ENCODE measurements at regions not wholly inside any gene's neighbourhood (a gene's known extent, or its start where the extent isn't known, plus 50 kb on each side); places are given as distances from the start of the nearest gene placed in this dataset.
"Not testable (repeated sequence)": the region's sequence is repeated elsewhere in the genome, so short reads cannot be mapped to it uniquely, and the experiment has no call there.

- H3K27me3 ChIP-seq, result no peaks in the 10 kb centered on the region
- H3K36me3 ChIP-seq, result no peaks in the 10 kb centered on the region
- TF ChIP-seq CTCF (IDR thresholded peaks at IDR 0.05) (no peak), POLR2A (IDR thresholded peaks at IDR 0.05) (no peak)
- whole genome bisulfite sequencing (ENCODE audit: insufficient coverage, low coverage, low lambda C conversion rate, missing lambda C conversion rate), result 87% methylated on average over 10 of the region's 12 CpGs
- ATAC-seq (no peak), DNase-seq (no peak)
- H3K9me3 ChIP-seq, result no peaks in the 10 kb centered on the region
- H3K27ac ChIP-seq, result no peak overlapping the region
- H3K4me1 ChIP-seq, result no peaks in the 10 kb centered on the region
- intact Hi-C loops (cut with DNase I), result no loop called here
- no peak overlapping the region for H3K4me3 ChIP-seq
Observed at GRCh38 chr12:128109636-128110035, 157.3 kb upstream of the TMEM132C start.

DNA sequence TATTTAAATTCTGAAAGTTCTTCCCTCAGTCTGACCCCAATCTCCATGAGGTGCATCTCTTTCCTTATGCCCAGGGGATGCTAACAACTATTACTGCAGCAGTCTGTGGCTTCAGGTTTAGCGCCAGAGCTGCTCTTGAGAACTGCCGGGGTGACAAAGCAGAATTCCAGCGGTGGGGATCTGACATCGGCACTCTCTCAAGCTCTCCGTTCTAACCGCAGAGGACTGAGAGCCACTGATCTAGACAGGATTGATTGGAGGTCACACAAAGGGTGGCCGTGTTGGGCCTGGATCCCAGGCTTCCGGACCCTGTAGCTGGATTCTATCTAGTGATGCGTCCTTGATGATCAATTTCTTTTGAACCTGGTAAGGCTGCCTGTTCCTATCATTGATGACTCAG lies 155.6 kb upstream of the TMEM132C start:
- 73% methylated on average over 3 of the region's 9 CpGs for WGBS (ENCODE audit: insufficient coverage, low coverage, low lambda C conversion rate, missing lambda C conversion rate)

DNA sequence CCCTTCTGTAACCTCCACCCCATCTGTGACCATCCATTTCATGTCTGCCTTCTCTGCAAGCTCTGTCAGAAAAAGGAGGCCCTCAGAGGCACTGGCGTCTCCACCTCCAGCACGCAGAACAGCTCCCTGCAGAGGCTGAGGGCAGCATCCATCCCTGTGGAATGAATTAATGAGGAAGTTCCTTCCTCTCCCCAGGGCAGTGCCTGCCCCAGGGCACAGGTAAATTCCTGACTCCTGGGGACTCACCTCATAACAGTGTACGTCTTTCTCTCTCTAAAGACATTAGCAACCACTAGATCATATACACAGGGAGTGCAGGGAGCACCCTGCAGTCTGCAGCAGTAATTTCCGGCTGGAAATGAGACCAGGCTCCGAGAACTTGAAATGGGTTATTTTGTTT lies 155.0 kb upstream of the TMEM132C start:
- intact Hi-C loops (cut with DNase I), result no loop called here
- ATAC-seq (no peak), DNase-seq (no peak)
- H3K36me3 ChIP-seq, result no peaks in the 10 kb centered on the region
- TF ChIP-seq CTCF (IDR thresholded peaks at IDR 0.05), result no peak
- TF ChIP-seq POLR2A (IDR thresholded peaks at IDR 0.05), result no peak
- no peaks in the 10 kb centered on the region for H3K4me1 ChIP-seq
- no peaks in the 10 kb centered on the region for H3K27me3 ChIP-seq
- H3K9me3 ChIP-seq, result no peaks in the 10 kb centered on the region
- WGBS (ENCODE audit: insufficient coverage, low coverage, low lambda C conversion rate, missing lambda C conversion rate), result 35% methylated on average over 5 of the region's 5 CpGs
- no peak overlapping the region for H3K27ac ChIP-seq
- H3K4me3 ChIP-seq, result no peak overlapping the region

More for the DNA sequence above, 155.6 kb upstream of the TMEM132C start:
- intact Hi-C loops (cut with DNase I), result no loop called here
- ATAC-seq (no peak), DNase-seq (no peak)
- no peak for TF ChIP-seq CTCF (IDR thresholded peaks at IDR 0.05)
- H3K36me3 ChIP-seq, result no peaks in the 10 kb centered on the region
- H3K4me1 ChIP-seq, result no peaks in the 10 kb centered on the region
- H3K27me3 ChIP-seq, result no peaks in the 10 kb centered on the region
- no peak overlapping the region for H3K27ac ChIP-seq
- no peaks in the 10 kb centered on the region for H3K9me3 ChIP-seq
- H3K4me3 ChIP-seq, result no peak overlapping the region

- H3K27ac ChIP-seq; H3K9me3 ChIP-seq; H3K4me1 ChIP-seq; intact Hi-C loops (cut with DNase I); ATAC-seq; DNase-seq; H3K4me3 ChIP-seq; H3K27me3 ChIP-seq; H3K36me3 ChIP-seq: not testable (repeated sequence)
- 83% methylated on average over 3 of the region's 5 CpGs for WGBS (ENCODE audit: insufficient coverage, low coverage, low lambda C conversion rate, missing lambda C conversion rate)
Observed at GRCh38 chr12:128113250-128113649, 153.7 kb upstream of the TMEM132C start.

- H3K9me3 ChIP-seq, result no peaks in the 10 kb centered on the region
- TF ChIP-seq POLR2A (IDR thresholded peaks at IDR 0.05), result no peak
- no peak for TF ChIP-seq CTCF (IDR thresholded peaks at IDR 0.05)
- WGBS (ENCODE audit: insufficient coverage, low coverage, low lambda C conversion rate, missing lambda C conversion rate), result 40% methylated on average over 1 of the region's 2 CpGs
- no peak for ATAC-seq
- H3K36me3 ChIP-seq, result no peaks in the 10 kb centered on the region
- no peaks in the 10 kb centered on the region for H3K27me3 ChIP-seq
- DNase-seq, result no peak
- intact Hi-C loops (cut with DNase I), result no loop called here
- H3K4me3 ChIP-seq, result no peak overlapping the region
- H3K4me1 ChIP-seq, result no peaks in the 10 kb centered on the region
- no peak overlapping the region for H3K27ac ChIP-seq
Observed at GRCh38 chr12:128114485-128114884, 152.5 kb upstream of the TMEM132C start.
